HG03558 (cell line): ENCODE measurements at regions not wholly inside any gene's neighbourhood (a gene's known extent, or its start where the extent isn't known, plus 50 kb on each side); places are given as distances from the start of the nearest gene placed in this dataset.

Source experiments
- ATAC-seq: cut with Tn5 transposase; IDR thresholded peaks from one replicate; pipeline ENCODE4 v1.9.1; 2021; ENCODE audit warnings: moderate number of reproducible peaks; ENCODE audit not compliant: unreplicated experiment; ENCODE audit errors: extremely low read depth

- ATAC-seq, result no peak
Measured at GRCh38 chr10:8975535-8975934, 921.0 kb downstream of the GATA3 start.

GRCh38 chr10:8978100-8978499, 923.6 kb downstream of the GATA3 start:
- ATAC-seq, result no peak

DNA sequence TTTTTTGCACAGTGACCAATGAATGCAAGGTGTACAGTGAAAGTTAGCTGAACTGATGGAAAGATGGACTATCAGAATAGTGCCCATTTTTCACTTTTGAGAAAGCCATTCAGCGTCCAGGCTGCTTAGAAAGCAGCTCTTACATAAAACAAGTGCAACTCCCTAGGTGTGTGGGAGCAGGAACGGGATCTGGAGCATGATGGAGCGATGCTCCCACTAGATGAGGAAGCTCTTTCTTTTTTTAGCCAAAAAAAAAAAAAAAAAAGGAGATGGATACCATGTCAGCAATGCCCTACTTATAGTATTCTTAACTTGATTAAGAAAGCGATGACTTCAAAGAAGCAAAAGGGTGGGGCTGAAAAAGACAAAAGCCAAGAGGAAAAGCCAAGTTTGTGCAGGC, 925.5 kb downstream of the GATA3 start:
- no peak for ATAC-seq

DNA sequence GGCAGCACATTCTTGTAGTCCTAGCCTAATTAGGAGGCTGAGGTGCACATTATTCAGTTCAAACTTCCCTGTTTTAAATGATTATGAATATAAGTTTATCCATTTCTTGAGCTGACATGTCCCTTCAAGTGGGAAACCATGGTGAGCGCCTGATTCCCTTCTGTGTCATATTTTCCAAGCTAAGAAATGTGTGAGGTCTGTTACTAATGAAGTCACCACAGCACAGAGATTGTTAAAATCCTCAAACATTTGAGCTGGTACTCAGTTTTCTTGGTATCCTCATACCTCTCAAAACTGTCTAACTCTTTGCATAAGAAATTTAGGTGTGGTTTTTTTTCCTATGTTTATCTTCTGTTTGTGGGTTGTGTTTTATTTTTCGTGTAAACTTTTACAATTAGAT, 926.8 kb downstream of the GATA3 start:
- ATAC-seq, result no peak

DNA sequence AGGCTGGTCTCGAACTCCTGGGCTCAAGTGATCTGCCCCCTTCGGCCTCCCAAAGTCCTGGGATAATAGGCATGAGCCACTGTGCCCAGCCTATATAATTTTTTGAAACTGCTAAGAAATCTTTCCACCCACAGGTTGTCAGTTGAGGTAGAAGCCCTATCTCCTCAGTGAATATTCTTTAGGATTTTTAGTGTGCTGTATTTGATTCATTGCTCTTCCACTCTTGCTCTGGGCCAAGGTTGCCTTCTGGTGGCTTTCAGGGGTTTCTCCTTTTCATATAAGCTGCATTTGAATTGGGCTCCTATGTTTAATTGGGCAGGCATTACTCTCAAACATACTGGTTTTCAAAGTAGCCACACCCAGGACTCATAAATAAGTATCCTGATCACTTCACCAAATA, 931.2 kb downstream of the GATA3 start:
- no peak for ATAC-seq

- no peak for ATAC-seq
Measured at GRCh38 chr10:8986975-8987374, 932.5 kb downstream of the GATA3 start.

GRCh38 chr10:8987712-8988111, 933.2 kb downstream of the GATA3 start:
- no peak for ATAC-seq

DNA sequence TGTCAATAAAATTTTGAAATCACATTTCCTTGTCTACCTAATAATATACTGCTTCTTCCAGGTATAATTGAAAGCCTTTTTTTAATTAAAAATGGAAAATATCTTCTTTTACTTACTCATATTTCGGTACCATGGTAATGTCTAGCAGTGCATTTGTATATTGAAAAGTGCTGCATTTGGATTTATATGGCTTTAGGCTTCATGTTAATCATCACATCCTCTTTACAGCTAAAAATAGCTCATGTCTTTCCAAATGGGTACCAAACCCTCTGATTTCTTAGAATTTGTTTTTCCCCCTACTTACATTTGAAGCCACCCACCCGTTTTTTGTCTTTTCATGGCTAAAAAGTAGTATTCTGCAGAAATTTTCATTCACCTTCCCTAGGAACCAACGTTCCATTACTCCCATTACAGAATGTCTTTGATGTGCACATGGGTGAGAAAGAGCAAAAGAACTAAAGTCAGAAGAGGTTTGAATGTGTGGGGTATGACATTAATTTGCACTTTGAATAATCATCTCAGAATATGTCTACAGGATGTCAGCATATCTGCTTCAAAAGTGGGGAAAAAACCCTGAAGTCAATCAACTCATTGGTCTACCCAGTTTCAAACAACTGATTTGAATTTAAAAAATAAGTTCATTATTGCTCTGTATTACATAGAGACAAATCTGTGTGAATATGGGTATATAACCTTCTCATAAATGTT, 935.9 kb downstream of the GATA3 start:
- ATAC-seq, result no peak

- ATAC-seq, result no peak
Measured at GRCh38 chr10:8992009-8992408, 937.5 kb downstream of the GATA3 start.

- no peak for ATAC-seq
Measured at GRCh38 chr10:8993864-8994263, 939.4 kb downstream of the GATA3 start.

DNA sequence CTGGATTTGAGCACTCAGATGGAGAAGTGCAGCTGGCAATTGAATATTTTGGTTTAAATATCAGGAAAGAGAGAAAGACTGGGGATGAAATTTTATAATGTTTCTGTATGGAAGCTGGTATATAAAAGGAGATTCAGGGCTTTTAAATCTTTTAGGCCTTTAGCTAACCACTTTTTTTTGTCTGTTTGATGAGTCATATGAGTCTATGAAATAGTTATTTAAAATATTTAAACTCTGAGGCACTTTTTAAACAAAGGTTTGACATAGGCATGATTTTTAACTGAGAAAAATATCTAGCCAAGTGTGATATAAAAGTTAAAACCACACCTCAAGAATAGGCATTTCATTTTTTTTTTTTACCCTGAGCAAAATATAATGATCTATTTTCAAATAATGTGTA, 944.3 kb downstream of the GATA3 start:
- no peak for ATAC-seq

- ATAC-seq, result no peak
Measured at GRCh38 chr10:9003122-9003521, 948.6 kb downstream of the GATA3 start.

DNA sequence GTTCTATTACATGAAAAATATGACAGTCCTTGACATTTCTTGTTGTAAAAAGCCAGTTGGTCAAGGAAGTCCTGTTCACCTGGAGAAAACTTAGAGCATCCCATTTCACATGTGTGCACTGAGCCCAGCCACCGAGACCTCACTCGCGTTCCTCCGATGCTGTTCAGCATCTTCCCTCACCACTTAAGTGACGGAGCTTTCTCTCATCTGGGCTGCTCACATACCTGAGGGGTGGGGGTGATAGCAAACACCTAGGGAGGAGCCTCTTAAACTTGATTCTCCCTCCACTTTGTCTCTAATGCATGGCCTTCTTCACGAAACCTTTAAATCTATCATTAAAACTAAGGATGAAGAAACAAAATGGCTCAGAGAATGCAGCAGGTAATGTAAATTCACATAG, 950.2 kb downstream of the GATA3 start:
- no peak for ATAC-seq

GRCh38 chr10:9009505-9009904, 955.0 kb downstream of the GATA3 start:
- ATAC-seq, result no peak

GRCh38 chr10:9010093-9010492, 955.6 kb downstream of the GATA3 start:
- ATAC-seq, result no peak

- ATAC-seq, result no peak
Measured at GRCh38 chr10:9010931-9011670, 956.6 kb downstream of the GATA3 start.

GRCh38 chr10:9012312-9012711, 957.8 kb downstream of the GATA3 start:
- no peak for ATAC-seq

- ATAC-seq, result no peak
Measured at GRCh38 chr10:9015005-9015404, 960.5 kb downstream of the GATA3 start.

- no peak for ATAC-seq
Measured at GRCh38 chr10:9015447-9015846, 961.0 kb downstream of the GATA3 start.

- no peak for ATAC-seq
Measured at GRCh38 chr10:9016930-9017329, 962.4 kb downstream of the GATA3 start.

- no peak for ATAC-seq
Measured at GRCh38 chr10:9018195-9019173, 964.0 kb downstream of the GATA3 start.
